Astrocyte of the hippocampus (primary cell): ENCODE measurements at regions not wholly inside any gene's neighbourhood (a gene's known extent, or its start where the extent isn't known, plus 50 kb on each side); places are given as distances from the start of the nearest gene placed in this dataset.
"Not testable (repeated sequence)": the region's sequence is repeated elsewhere in the genome, so short reads cannot be mapped to it uniquely, and the experiment has no call there.

Experiments
- DNase-seq: peaks from one replicate; pipeline ENCODE4 v3.0.0; 2011; ENCODE audit warnings: low read depth, low spot score

DNA sequence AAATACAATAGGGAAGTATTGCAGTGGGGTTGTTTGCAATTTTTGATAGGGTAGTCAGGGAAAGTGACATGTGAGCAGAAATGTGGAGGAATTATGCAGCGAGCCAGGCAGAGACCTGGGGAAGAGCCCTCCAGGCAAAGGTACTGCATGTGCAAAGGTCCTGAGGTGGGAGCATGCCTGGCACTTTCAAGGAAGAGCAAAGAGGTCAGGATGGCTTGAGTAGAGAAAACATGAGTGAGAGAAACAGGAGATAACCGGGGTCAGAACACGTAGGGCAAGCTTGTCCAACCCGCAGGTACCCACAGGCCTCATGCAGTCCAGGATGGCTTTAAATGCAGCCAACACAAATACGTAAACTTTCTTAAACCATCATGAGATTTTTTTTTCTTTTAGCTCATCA is 71.0 kb downstream of the COQ2 start:
- no peak for DNase-seq

DNA sequence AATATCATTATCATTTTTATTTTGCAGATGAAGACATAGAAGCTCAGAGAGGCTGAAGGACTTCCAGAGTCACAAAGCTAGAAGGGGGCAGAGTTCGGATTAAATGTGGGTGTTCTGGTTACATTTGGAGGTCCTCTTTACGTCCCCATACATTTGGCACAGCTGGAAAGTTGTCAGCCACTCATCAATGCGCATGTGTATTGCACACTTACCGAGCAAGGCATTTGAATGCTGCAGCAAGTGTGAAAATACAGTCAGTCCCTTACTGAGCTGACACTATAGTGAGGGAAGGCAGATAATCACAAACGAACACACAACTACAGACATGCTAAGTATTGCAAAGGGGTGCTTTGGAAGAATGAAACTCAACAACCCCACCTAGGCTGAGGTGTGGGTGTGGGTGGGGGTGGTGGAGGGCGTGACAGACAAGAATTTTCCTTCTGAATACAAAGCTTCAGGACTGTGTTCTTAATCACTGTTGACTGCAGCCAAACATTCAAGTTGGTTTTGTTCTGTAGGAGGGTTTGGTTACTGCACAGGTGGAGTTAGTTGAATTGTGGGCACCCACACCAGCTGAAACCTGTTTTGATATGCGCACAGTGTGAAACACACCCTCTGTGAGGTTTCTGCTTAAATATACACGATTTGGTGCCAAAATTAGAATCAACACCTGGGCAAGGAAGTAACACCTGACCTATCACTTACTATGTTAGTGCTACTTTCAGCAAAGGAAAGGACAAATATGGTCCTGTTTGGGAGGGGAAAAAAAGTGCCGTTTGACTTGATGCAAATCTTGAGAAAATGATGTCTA is 72.4 kb downstream of the COQ2 start:
- DNase-seq: no peak

DNA sequence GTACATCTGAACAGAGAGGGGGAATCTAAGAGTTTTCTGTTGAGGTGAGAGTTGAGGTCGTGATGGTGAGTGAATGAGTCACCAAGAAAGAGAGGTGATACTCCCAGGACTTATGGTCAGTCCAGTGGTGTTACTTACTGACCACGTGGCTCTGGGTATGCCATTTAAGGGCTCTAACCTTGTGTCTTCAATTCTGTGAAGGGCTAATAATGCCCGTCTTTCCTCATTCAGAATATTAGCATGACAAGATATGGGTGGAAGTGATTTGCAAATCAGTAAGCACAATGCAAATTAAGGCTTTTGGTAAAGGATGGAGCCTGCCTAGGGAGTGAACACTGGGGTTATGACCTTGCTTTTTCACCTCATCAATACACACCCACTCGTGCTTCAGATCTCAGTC is 75.2 kb downstream of the COQ2 start:
- no peak for DNase-seq

DNA sequence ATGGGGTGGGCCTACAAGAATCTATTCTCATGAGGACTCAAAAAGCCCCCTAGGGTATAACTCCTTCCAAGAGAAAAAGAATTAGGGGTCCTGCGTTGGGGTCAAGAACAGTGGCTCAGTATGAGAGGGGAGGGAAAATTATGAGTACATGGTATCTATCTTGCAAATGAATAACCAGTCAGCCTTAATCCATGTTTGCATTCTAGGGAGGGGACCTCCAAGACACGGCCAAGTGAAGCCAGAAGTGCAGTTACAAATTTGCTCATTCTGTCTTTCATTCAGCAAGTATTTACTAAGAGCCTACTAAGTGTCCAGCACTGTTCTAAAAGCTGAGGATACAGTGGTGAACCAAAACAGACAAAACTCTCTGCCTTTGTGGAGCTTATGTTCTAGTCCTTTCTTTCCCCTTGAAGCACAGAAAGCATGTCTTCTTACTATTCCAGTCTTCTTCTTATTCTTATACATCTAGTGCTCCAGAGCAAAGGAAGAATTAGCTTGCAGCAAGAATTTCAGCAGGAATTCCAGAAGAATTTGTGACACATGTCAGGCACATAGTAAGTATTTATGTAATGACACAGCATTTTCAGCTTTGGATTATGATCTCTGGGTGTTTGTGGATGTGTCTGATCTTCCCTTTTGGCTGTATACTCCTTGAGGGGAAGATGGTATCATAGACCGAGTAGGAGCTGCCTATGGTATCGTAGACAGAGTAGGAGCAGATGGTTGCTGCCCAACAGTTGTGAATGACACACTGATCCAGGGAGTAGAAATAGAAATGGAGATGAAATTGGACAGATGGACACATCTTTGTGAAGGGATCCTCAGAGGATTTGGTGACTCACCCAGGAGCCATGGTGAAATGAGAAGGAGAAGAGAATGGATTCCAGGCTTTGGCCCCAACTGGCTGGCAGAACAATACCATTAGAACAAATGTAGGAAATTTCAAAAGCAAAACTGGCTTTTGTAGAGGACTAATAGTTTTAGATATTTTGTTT is 75.9 kb downstream of the COQ2 start:
- no peak for DNase-seq

DNA sequence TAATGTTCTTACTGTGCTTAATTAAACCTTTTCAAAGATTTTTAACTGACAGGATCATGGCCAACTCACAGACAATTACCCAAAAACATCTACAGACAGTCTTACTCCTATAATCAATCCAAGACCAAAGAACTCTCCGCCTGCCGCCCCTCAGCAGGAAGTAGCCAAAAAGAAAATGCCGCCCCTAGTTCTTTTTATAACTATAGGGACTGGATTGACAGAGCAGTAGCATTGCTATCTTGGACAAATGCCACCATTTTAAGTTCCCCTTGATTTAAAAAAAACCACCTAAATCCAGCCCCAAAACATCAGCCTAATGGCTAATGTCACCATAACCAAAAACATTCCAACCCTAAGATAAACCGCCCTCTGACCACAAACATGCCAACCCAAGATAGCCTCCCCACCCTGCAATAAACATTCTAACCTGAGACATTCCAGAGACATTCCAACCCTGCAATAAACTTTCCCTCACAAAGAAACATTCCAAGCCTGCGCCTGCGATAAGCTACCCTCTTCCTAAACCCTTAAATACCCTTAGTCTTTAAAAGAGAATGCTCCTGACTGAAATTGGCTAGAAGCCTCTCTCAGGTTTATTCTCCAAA is 77.0 kb downstream of the COQ2 start:
- peak; percentile 94 for DNase-seq

DNA sequence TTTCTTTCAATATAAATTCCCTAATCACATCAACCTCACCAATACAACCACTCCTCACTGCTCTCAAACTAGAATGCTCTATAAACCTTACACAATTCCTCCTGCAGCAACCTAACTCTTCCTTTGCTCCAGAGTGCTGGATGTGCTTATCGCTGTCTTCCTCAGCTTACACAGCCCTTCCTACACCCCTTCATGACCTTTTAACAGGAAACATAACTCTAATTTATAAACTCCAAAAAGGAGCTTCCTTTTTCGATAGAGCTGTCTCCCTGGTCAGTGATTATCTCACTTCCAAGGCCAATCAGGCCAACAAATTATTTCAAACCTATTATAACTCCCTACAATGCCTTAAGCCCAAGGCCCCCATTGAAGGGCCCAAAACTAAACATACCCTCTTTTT is 78.8 kb downstream of the COQ2 start:
- no peak for DNase-seq

DNA sequence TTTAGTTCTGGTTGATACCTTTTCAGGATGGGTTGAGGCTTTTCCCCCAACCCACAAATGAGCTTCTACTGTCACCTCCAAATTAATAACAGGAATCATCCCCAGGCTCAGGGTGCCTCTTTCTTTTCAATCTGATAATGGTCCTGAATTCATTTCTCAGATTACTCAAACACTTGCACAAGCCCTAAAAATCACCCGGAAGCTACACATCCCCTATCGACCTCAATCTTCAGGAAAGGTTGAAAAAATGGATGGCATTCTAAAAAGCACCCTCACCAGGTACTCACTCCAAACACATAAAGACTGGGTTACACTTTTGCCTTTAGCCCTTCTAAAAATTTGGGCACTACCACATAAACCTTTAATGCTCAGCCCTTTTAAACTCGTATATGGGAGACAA is 79.9 kb downstream of the COQ2 start:
- DNase-seq: no peak

DNA sequence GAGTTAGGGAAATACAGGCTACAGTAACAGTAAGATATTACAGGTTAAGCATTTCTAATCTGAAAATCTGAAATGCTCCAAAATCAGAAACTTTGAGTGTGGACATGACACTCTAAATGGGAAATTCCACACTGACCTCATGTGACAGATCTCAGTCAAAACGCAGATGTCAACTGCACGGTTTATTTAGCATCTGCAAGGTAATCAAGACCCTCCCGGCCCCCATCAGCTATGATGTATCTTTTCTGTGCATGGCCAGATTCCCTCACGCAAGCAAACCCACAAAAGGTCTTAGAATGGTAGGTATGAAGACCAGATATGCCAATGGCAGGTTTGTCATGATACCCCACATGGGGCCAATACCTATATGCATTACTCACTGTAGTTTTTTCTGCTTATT is 82.8 kb downstream of the COQ2 start:
- no peak for DNase-seq

DNA sequence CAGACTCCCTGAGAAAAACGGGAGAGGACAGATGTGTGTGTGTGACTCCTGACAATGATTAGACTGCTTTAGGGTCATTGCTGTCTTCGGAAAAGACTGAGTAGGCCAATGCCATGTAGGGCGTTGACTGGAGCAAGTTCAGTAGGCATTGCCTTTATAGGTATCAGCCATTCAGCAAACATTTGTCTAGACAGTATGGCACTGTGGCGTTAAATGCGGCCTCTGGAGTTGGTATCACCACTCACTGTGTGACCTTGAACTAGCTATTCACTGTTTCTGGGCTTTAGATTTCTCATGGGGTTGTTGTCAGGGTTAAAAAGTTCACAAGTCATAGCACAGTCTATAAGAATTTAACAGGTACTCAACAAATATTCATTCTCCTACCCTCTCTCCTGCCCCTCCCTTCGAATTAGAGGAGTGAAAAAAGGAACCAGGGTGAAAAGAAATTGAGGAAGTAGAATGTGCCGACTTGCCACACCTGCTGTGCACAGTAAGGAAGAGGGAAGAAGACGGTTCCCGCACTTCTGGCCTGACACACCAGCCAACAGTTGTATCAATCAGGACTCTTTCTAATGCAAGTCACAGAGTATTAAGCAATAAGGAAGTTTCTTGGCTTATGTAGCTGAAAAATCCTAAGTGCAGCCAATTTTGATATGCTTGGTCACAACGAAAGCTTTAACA is 83.2 kb upstream of the PLAC8 start:
- no peak for DNase-seq

DNA sequence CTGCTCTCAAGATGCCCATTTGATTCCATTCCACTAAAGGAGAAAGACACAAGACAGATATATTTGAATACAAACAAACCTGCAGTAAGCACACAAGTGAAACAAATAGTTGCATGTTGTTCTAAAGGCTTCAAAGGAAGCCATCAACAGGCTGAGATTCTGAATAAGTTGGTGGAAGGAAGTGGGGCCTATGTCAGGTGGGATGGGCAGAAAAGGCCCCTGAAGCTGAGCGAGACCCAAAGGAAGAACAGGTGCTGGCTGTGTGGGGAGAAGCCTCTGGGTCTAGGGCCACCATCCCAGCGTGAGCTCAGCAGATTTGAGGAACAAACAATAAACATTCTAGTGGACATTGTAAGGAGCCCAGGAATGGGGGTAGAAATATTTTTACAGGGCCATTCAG is 82.4 kb upstream of the PLAC8 start:
- DNase-seq: no peak

DNA sequence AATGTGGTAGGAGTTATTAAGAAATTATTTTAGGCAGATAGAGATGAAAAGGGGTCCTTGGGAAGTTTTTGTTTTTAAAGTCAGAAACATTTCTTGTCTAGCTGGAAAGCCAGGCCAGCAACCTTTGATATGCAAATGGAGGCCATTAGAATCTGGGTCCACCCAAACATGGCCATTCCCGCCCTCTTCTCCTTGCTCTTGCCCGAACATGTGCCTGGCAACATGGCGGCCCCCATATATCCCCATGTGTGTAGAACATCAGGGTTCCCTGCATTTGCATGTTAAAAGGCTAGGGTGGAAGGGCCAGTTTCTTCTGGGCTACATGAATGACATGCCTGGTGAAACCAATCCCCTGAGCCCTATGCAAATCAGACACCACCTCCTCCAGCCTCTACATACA is 80.7 kb upstream of the PLAC8 start:
- DNase-seq: no peak

DNA sequence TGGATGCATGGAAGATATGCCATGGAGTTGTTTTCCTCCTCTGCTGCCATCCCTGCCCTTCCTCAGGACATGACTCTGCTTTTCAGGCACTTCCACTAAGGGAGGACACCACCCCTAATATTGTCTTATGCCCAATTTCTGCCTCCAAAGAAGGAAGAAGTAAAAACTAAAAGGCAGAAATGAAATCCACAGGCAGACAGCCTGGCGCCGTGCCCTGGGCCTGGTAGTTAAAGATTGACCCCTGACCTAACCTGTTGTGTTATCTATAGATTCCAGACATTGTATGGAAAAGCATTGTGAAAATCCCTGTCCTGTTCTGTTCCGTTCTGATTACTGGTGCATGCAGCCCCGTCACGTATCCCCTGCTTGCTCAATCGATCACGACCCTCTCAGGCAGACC is 80.1 kb upstream of the PLAC8 start:
- not testable (repeated sequence) for DNase-seq

DNA sequence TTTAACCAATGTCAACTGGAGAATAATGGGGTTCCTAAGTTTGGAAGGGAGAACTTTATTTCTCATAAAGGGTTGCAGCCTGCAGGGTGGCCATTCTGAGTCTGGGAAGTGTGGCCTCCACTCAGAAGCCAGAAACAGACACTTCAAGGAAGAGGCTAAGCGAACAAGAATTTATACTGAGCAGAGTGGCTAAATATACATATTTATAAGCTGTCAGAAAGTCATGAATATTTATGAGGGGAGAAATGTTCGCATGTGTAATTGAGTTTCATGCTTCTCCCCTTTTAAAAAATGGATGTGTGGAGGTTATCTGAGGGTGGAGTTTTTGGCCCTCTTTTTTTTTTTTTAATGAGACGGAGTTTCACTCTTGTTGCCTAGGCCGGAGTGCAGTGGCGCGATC is 78.1 kb upstream of the PLAC8 start:
- no peak for DNase-seq

DNA sequence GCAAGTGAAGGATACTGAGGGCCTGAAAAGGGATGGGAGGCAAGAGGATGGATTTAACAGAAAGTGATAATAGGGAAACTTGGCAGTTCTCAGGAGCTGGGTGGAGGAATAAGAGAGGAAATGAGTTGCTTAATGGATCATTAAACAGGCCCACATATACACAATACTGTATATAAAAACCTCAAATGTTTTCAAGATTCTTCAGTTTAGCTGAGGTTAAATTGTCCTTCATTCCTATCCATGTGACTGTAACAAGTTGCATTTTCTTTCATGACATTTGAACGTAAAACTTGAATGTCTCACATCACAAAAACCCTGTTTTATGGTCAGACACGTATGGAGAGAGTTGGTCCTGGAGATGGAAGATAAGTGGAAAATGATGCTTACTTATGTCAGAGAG is 76.5 kb upstream of the PLAC8 start:
- DNase-seq: no peak

DNA sequence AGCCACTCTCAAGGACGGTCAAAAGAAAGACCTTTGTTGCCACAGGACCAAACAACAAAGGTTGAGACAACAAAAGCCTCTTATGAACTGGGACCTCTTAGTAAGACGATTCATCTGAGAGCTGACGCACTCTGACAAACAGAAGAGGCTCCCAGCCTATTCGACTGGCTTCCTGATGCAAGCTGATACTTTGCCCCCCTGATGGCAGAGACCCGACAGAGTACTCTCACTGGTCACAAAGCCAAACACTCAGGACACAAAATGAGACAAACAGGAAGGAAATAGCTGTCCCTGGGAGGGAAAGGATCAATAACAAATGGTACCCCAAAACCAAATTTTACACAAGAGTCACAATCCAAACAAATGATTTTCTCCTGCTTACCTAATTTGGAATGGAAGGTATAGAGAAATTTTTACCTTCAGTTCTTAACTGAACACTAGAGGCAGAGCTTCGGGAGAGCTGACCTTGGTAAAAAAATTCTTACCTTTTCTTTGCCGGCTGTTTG is 75.2 kb upstream of the PLAC8 start:
- DNase-seq: no peak

DNA sequence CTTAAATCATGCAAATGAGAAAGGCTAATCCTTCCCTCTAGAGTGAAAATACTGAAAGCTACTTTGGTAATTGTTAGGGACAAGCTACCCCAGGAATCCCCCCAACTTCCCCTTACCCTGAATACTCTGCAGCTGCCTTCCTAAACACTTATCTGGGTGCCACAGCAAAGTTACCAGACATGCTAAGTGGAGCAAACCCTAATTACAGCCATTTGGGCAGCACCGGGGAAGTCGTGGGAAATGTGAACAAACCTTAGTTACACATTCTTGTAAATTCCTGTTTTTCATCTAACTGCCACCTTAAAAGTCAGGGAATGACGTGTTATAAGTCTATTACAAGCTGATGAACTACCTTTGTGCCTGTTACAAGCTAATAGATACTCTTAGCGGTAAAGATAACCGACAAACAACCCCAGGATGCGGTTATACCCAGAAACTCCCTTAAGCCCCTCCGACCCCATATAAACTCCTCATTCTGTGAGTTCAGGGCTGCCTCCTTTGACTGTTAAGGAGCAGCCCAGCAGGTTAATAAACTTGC is 66.0 kb upstream of the PLAC8 start:
- DNase-seq: no peak

DNA sequence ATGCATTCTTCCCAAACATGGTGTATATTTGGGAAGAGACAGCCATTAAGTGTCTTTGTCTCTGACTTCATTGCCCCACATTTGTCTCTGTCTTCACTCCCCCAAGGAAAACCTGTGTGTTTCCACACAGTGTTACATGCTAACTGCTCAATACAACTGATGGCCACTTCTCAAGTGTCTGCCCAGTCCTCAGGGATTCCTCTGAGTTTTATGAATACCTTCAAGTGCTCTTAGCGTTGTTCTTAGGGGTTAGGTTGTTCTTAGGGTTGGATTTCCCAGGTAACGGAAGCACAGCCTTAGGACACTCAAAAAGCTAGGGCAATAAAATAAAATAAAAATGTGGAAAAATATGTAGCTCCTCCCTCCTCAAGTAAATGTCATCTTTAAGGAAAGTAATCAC is 64.7 kb upstream of the PLAC8 start:
- no peak for DNase-seq

DNA sequence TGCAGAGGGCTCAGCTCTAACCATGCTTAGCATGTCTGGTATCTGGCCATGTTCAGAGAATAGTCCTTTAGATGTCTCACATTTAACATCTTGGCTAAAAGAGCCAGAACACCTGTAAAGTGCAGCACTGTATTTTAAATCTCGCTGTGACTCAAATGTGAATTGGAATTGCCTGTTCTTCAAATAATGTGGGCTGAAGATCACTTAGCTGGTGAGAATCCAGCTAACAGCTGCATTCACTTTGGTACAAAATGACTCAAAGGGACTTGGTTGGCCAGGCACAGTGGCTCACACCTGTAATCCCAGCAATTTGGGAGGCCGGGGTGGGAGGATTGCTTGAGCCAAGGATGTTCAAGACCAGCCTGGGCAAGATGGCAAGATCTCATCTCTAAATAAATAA is 63.5 kb upstream of the PLAC8 start:
- DNase-seq: no peak

DNA sequence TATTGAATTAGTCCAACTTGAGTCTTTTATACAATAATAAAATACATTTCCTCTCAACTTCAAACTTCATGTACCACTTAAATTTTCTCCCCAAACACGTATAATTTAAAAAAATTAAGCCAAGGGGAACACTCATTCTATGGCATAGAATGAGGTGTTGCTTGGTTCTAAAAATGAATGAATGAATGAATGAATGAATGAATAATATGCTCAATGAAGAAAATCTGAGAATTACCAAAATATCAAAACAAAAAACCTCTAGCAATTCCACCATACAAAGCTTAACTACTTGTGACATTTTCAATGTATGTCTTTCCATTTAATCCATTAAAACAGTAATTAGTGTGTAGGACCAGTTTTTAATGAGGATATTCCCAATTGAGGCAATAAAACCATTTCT is 62.7 kb upstream of the PLAC8 start:
- no peak for DNase-seq

DNA sequence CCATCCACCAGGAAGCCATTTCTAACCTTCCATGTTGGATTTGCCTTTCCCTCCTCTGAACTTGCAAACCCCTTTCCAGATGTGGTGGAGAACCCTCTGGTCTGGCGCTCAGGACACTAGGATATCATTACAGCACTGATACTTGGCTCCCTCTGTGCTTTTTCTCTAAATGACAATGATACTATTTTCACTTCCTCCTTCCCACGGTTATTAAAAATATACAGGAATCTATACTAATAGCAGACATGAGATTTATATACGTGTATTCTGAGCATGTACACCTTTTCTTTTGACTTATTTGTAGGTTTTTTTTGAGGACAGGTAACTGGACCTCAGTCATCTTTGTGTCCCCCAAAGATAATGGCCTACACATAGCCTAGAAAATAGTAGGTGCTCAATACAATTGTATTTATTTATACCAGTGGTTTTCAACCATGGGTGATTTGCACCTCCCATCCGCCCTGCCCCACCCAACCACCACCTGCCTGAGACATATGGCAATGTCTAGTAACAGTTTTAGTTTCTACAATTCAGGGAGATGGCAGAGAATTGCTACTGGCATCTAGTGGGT is 60.4 kb upstream of the PLAC8 start:
- DNase-seq: no peak

DNA sequence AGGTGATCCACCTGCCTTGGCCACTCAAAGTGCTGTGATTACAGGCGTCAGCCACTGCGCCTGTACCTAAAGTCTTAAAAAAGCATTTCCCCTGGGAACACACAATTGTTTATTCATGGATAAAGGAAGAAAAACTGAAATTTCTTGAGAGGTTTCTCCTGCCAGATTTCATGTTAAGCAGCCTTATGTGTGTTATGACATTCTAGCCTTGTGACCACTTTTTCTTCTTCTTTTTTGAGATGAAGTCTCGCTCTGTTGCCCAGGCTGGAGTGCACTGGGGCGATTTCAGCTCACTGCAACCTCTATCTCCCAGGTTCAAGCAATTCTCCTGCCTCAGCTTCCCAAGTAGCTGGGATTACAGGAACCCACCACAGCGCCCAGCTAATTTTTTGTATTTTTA is 57.8 kb upstream of the PLAC8 start:
- DNase-seq: no peak
